H9 (cell line): ENCODE measurements at regions not wholly inside any gene's neighbourhood (a gene's known extent, or its start where the extent isn't known, plus 50 kb on each side); places are given as distances from the start of the nearest gene placed in this dataset.

ENCODE experiments used
- DNase-seq: peaks from one replicate; pipeline ENCODE4 v3.0.0-alpha.2; 2017
- H2AFZ ChIP-seq: one replicate; pipeline ENCODE4 v1.6.1; 2013; ENCODE audit warnings: mild to moderate bottlenecking, low read length, control low read depth, moderate library complexity
- H2AK5ac ChIP-seq: 2 replicates; pipeline ENCODE4 v1.6.1; 2013; ENCODE audit warnings: low read length, control low read depth, mixed read lengths; ENCODE audit not compliant: insufficient read length
- H2BK120ac ChIP-seq: one replicate; pipeline ENCODE4 v1.6.1; 2013; ENCODE audit warnings: low read depth, mild to moderate bottlenecking, low read length, control low read depth, inconsistent platforms; ENCODE audit not compliant: poor library complexity, severe bottlenecking
- H2BK12ac ChIP-seq: 2 replicates; pipeline ENCODE4 v1.6.1; 2013; ENCODE audit warnings: low read length, control low read depth, mixed read lengths, low read depth; ENCODE audit not compliant: insufficient read length
- H2BK15ac ChIP-seq: 2 replicates; pipeline ENCODE4 v1.6.1; 2013; ENCODE audit warnings: low read depth, low read length, control low read depth
- H2BK20ac ChIP-seq: one replicate; pipeline ENCODE4 v1.6.1; 2013; ENCODE audit warnings: low read depth, mild to moderate bottlenecking, low read length, control low read depth, inconsistent platforms; ENCODE audit not compliant: poor library complexity, severe bottlenecking
- H2BK5ac ChIP-seq: 2 replicates; pipeline ENCODE4 v1.6.1; 2013; ENCODE audit warnings: low read length, control low read depth, mixed read lengths; ENCODE audit not compliant: insufficient read length
- H3K14ac ChIP-seq: 2 replicates; pipeline ENCODE4 v1.6.1; 2013; ENCODE audit warnings: low read length, control low read depth; ENCODE audit not compliant: insufficient read depth
- H3K18ac ChIP-seq: 2 replicates; pipeline ENCODE4 v1.6.1; 2013; ENCODE audit warnings: low read depth, mild to moderate bottlenecking, mixed read lengths, low read length, control low read depth; ENCODE audit not compliant: insufficient read length
- H3K23ac ChIP-seq: 2 replicates; pipeline ENCODE4 v1.6.1; 2013; ENCODE audit warnings: low read length, control low read depth, mixed read lengths, low read depth; ENCODE audit not compliant: insufficient read length
- H3K23me2 ChIP-seq: 2 replicates; pipeline ENCODE4 v1.6.1; 2013; ENCODE audit warnings: low read depth, mild to moderate bottlenecking, mixed read lengths, low read length, control low read depth; ENCODE audit not compliant: insufficient read length, poor library complexity, severe bottlenecking
- H3K27ac ChIP-seq: 2 replicates; pipeline ENCODE4 v1.5.1; 2013; ENCODE audit warnings: low read length, control low read depth, mixed read lengths, low read depth; ENCODE audit not compliant: insufficient read length
- H3K27me3 ChIP-seq: 2 replicates; pipeline ENCODE4 v1.6.1; 2013; ENCODE audit warnings: low read length, control low read depth, inconsistent platforms; ENCODE audit not compliant: insufficient read depth
- H3K4ac ChIP-seq: 2 replicates; pipeline ENCODE4 v1.6.1; 2013; ENCODE audit warnings: low read depth, mild to moderate bottlenecking, control low read depth, inconsistent platforms, low read length, moderate library complexity
- H3K4me1 ChIP-seq: 2 replicates; pipeline ENCODE4 v1.6.1; 2013; ENCODE audit warnings: low read length, control low read depth, inconsistent platforms; ENCODE audit not compliant: insufficient read depth
- H3K4me2 ChIP-seq: 2 replicates; pipeline ENCODE4 v1.6.1; 2013; ENCODE audit warnings: low read length, control low read depth, mixed read lengths; ENCODE audit not compliant: insufficient read length, insufficient read depth
- H3K56ac ChIP-seq: 2 replicates; pipeline ENCODE4 v1.6.1; 2013; ENCODE audit warnings: low read depth, mild to moderate bottlenecking, mixed read lengths, low read length, control low read depth; ENCODE audit not compliant: insufficient read length
- H3K79me1 ChIP-seq: 2 replicates; pipeline ENCODE4 v1.6.1; 2013; ENCODE audit warnings: low read depth, mild to moderate bottlenecking, moderate library complexity, low read length, control low read depth, inconsistent platforms; ENCODE audit not compliant: insufficient read depth, poor library complexity, severe bottlenecking
- H3K79me2 ChIP-seq: 2 replicates; pipeline ENCODE4 v1.6.1; 2013; ENCODE audit warnings: low read length, control low read depth, inconsistent platforms; ENCODE audit not compliant: insufficient read depth
- H3K9ac ChIP-seq: 2 replicates; pipeline ENCODE4 v1.6.1; 2013; ENCODE audit warnings: low read length, control low read depth, mixed read lengths; ENCODE audit not compliant: insufficient read length; ENCODE audit errors: extremely low read depth
- H3K9me3 ChIP-seq: one replicate; pipeline ENCODE4 v1.6.1; 2013; ENCODE audit warnings: low read depth, low read length, inconsistent platforms; ENCODE audit not compliant: control insufficient read depth
- H3T11ph ChIP-seq: one replicate; pipeline ENCODE4 v1.6.1; 2013; ENCODE audit warnings: mild to moderate bottlenecking, low read length, control low read depth, inconsistent platforms
- H4K20me1 ChIP-seq: one replicate; pipeline ENCODE4 v1.6.1; 2013; ENCODE audit not compliant: control insufficient read depth, insufficient read length, insufficient read depth
- H4K5ac ChIP-seq: 2 replicates; pipeline ENCODE4 v1.6.1; 2013; ENCODE audit warnings: low read depth, mild to moderate bottlenecking, mixed read lengths, low read length, control low read depth; ENCODE audit not compliant: insufficient read length
- H4K8ac ChIP-seq: replicated peaks from 2 replicates; pipeline ENCODE4 v1.6.1; 2013; ENCODE audit warnings: low read length, control low read depth, mixed read lengths, low read depth; ENCODE audit not compliant: insufficient read length
- H4K91ac ChIP-seq: 2 replicates; pipeline ENCODE4 v1.6.1; 2013; ENCODE audit warnings: low read depth, mild to moderate bottlenecking, moderate library complexity, mixed read lengths, low read length, control low read depth; ENCODE audit not compliant: insufficient read length
- H3K27ac Mint-ChIP-seq, 3 experiments: 2 replicates in 2 of 3; 3 replicates in 1 of 3; pipeline ENCODE4 v1.8.0; 2020 to 2021; ENCODE audit warnings: mixed read lengths in 3 of 3, mild to moderate bottlenecking in 1 of 3, moderate library complexity in 1 of 3
- H3K27me3 Mint-ChIP-seq: 2 replicates; pipeline ENCODE4 v1.8.0; 2021; ENCODE audit warnings: low read depth, mild to moderate bottlenecking, moderate library complexity, mixed read lengths
- H3K36me3 Mint-ChIP-seq, 3 experiments: 2 replicates in 2 of 3; 3 replicates in 1 of 3; pipeline ENCODE4 v1.8.0; 2020 to 2021; ENCODE audit warnings: low read depth in 3 of 3, mixed read lengths in 3 of 3; ENCODE audit not compliant: insufficient read depth in 1 of 3
- H3K4me1 Mint-ChIP-seq, 2 experiments: 2 replicates each; pipeline ENCODE4 v1.8.0; 2020; ENCODE audit warnings: mixed read lengths in 2 of 2
- H3K4me3 Mint-ChIP-seq, 2 experiments: 2 replicates in 1 of 2; 3 replicates in 1 of 2; pipeline ENCODE4 v1.8.0; 2020 to 2021; ENCODE audit warnings: mild to moderate bottlenecking in 2 of 2, mixed read lengths in 2 of 2, moderate library complexity in 1 of 2
- H3K9me3 Mint-ChIP-seq, 2 experiments: 2 replicates in 1 of 2; 3 replicates in 1 of 2; pipeline ENCODE4 v1.8.0; 2020; ENCODE audit warnings: mild to moderate bottlenecking in 2 of 2, mixed read lengths in 2 of 2, moderate library complexity in 1 of 2
- CTCF ChIP-seq: fragments of 200-600 bp; sonication (generic); conservative IDR thresholded peaks from 3 replicates; pipeline ENCODE4 v1.8.0; 2021; ENCODE audit warnings: antibody characterized with exemption, mild to moderate bottlenecking
- WGBS: extraction: QIAGEN DNeasy Blood & Tissue Kit; methylation state at CpG from one replicate; pipeline ENCODE4 v1.1.7; 2013; ENCODE audit warnings: missing lambda C conversion rate, low lambda C conversion rate, mixed read lengths; ENCODE audit not compliant: insufficient read length; ENCODE audit errors: extremely low coverage; 5-methylcytosine and 5-hydroxymethylcytosine counted together

GRCh38 chrX:43188296-43188695 is 410.3 kb upstream of the PPP1R2C start:
- no peak overlapping the region for H3K9ac ChIP-seq
- no peak for DNase-seq
- H2BK20ac ChIP-seq = no peak overlapping the region
- Mint-ChIP-seq H3K4me3 (no peak overlapping the region), H3K9me3 (peaks cover 14 to 38% of the 10 kb centered on the region in 2 experiments), H3K27me3 (no peaks in the 10 kb centered on the region), H3K27ac (no peak overlapping the region), H3K4me1 (peaks cover 4 to 11% of the 10 kb centered on the region in 2 experiments; a peak in 3 of 4 replicates), H3K36me3 (peaks cover 4 to 21% (median 7%) of the 10 kb centered on the region in 3 experiments; a peak in 6 of 7 replicates)
- H3K14ac ChIP-seq = no peak overlapping the region
- H3K79me1 ChIP-seq = no peaks in the 10 kb centered on the region
- no peaks in the 10 kb centered on the region for H3K4me1 ChIP-seq
- no peak overlapping the region for H3K4me2 ChIP-seq
- no peaks in the 10 kb centered on the region for H3K27me3 ChIP-seq
- no peak overlapping the region for H2AFZ ChIP-seq
- no peak overlapping the region for H2AK5ac ChIP-seq
- no peak for TF ChIP-seq CTCF
- no peak overlapping the region for H2BK12ac ChIP-seq
- no peaks in the 10 kb centered on the region for H3K9me3 ChIP-seq
- no peaks in the 10 kb centered on the region for H3K23me2 ChIP-seq
- no peak overlapping the region for H3T11ph ChIP-seq
- no peaks in the 10 kb centered on the region for H4K20me1 ChIP-seq
- H3K23ac ChIP-seq = no peak overlapping the region
- no peak overlapping the region for H2BK5ac ChIP-seq
- no peak overlapping the region for H3K56ac ChIP-seq
- H4K91ac ChIP-seq = no peak overlapping the region
- no peak overlapping the region for H2BK15ac ChIP-seq
- H4K5ac ChIP-seq = no peak overlapping the region
- H2BK120ac ChIP-seq = no peak overlapping the region
- no peak overlapping the region for H4K8ac ChIP-seq
- H3K18ac ChIP-seq = no peak overlapping the region
- H3K4ac ChIP-seq = no peak overlapping the region
- no CpG with 5 or more reads among the region's 1 CpG for WGBS
- H3K79me2 ChIP-seq = no peaks in the 10 kb centered on the region
- no peak overlapping the region for H3K27ac ChIP-seq
